Adrenal gland (tissue), 9 donors: ENCODE measurements at regions not wholly inside any gene's neighbourhood (a gene's known extent, or its start where the extent isn't known, plus 50 kb on each side); places are given as distances from the start of the nearest gene placed in this dataset.

Experiments
- DNase-seq, 7 donors: peaks; one replicate each; pipeline ENCODE4 v3.0.0-alpha.2; 2019 to 2020
- H3K27ac ChIP-seq, 5 donors: fragments of 200-600 bp; sonication (generic) in 4 of 5; 1 replicate in 3 of 5; 2 replicates in 2 of 5; pipeline versions ENCODE4 v1.5.1 to v1.8.0; 2016 to 2020; ENCODE audit warnings: mild to moderate bottlenecking in 1 of 5
- H3K27me3 ChIP-seq: fragments of 200-600 bp; 2 replicates; pipeline ENCODE4 v1.8.0; 2021
- H3K36me3 ChIP-seq, 2 donors: fragments of 200-600 bp; replicated peaks in 1 of 2; 1 replicate in 1 of 2; 2 replicates in 1 of 2; pipeline versions ENCODE4 v1.5.1 to v1.8.0; 2018 to 2022
- H3K4me1 ChIP-seq, 2 donors: fragments of 200-600 bp; replicated peaks in 1 of 2; 1 replicate in 1 of 2; 2 replicates in 1 of 2; pipeline versions ENCODE4 v1.5.1 to v1.8.0; 2018 to 2021
- H3K4me3 ChIP-seq, 4 donors: fragments of 200-600 bp; sonication (generic) in 3 of 4; one replicate each; pipeline ENCODE4 v1.5.1; 2016 to 2018
- H3K9me3 ChIP-seq, 3 donors: fragments of 200-600 bp; sonication (generic) in 1 of 3; replicated peaks in 1 of 3; 1 replicate in 2 of 3; 2 replicates in 1 of 3; pipeline versions ENCODE4 v1.5.1 to v1.8.0; 2016 to 2021
- POLR2A ChIP-seq, 2 donors: fragments of 450-650 bp; IDR thresholded peaks; one replicate each; pipeline ENCODE4 v1.6.1; 2017; ENCODE audit warnings: antibody characterized with exemption in 2 of 2, mild to moderate bottlenecking in 2 of 2, moderate library complexity in 1 of 2
- WGBS, 4 donors: extraction: QIAGEN DNeasy Blood & Tissue Kit in 2 of 4; methylation state at CpG; one replicate each; pipeline versions ENCODE4 v1.1.5 to v1.1.7; 2013 to 2017; 5-methylcytosine and 5-hydroxymethylcytosine counted together
- intact Hi-C, 2 donors: fragments of 100-400 bp; cut with DNase I; formaldehyde crosslinking; loops; one replicate each; pipeline versions ENCODE4 v1.14.1 to v1.15.0; 2022 to 2023
- TF ChIP-seq, protein P1 (sequence below), 6 experiments: fragments of 450-650 bp in 4 of 6; fragments of 200-600 bp in 2 of 6; sonication (generic) in 1 of 6; IDR thresholded peaks; 1 replicate in 5 of 6; 2 replicates in 1 of 6; pipeline versions ENCODE4 v1.5.1 to v1.8.0; 2016 to 2021; ENCODE audit warnings: antibody characterized with exemption in 6 of 6, mild to moderate bottlenecking in 2 of 6, moderate library complexity in 1 of 6
- donor health status: healthy with polysubstance abuse.
- donor health status: Bipolar disorder and iron deficiency.
- donor health status: DM: yes; HTN: yes; CAD: no.
- donor health status: DM: no; HTN: no; CAD: no.
- donor health status: DM: no; HTN: no; CAD: no.

DNA sequence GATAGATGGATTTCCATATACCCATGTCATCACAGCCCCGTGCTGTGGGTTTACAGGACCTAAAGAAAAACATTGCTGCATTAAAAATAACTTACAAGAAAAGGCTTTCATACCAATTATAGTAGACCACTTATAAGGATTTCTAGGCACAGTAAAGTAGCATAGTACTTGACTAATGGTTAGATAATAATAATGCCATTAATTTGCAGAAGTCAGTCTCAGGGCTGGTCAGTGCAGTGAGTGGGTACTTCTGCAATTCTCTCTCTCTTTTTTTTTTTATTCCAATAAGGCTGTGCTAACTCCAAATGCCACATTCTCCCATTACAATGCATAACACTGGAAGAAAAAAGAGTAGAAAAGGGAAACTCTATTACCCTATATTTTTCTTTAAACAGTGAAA is 73.1 kb upstream of the TMPRSS15 start:
- 50 to 77% (median 69%) methylated on average over 1 of the region's 1 CpG for WGBS, 4 donors
- H3K4me1 ChIP-seq: no peaks in the 10 kb centered on the region
- H3K27me3 ChIP-seq: no peaks in the 10 kb centered on the region
- TF ChIP-seq, protein P1, sequence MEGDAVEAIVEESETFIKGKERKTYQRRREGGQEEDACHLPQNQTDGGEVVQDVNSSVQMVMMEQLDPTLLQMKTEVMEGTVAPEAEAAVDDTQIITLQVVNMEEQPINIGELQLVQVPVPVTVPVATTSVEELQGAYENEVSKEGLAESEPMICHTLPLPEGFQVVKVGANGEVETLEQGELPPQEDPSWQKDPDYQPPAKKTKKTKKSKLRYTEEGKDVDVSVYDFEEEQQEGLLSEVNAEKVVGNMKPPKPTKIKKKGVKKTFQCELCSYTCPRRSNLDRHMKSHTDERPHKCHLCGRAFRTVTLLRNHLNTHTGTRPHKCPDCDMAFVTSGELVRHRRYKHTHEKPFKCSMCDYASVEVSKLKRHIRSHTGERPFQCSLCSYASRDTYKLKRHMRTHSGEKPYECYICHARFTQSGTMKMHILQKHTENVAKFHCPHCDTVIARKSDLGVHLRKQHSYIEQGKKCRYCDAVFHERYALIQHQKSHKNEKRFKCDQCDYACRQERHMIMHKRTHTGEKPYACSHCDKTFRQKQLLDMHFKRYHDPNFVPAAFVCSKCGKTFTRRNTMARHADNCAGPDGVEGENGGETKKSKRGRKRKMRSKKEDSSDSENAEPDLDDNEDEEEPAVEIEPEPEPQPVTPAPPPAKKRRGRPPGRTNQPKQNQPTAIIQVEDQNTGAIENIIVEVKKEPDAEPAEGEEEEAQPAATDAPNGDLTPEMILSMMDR (IDR thresholded peaks at IDR 0.05): no peak
- no peak for TF ChIP-seq POLR2A (IDR thresholded peaks at IDR 0.05)
- H3K36me3 ChIP-seq: no peaks in the 10 kb centered on the region
- intact Hi-C loops: no loop called here
- no peak overlapping the region for H3K27ac ChIP-seq
- H3K9me3 ChIP-seq: no peaks in the 10 kb centered on the region
- no peak overlapping the region for H3K4me3 ChIP-seq
- no peak for DNase-seq

DNA sequence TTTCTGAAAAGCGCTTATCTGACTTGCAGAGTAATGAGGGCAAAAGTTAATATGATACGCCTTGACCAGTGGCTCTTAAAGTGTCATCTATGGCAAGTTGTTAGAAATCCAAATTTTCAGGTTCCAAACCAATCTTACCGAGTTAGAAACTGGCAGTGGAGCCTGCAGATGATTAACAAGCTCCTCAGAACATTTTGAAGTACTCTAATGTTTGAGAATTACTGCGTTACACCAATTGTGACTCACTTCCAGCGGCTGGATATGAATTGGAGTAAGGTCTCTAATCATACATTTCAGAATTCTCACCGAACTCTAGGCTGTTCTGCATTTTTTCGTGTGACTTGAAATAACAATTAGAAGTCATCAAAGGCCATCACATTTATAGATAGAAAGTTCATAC is 73.5 kb upstream of the TMPRSS15 start:
- Histone ChIP-seq H3K36me3 (no peaks in the 10 kb centered on the region), H3K9me3 (no peaks in the 10 kb centered on the region), H3K27me3 (no peaks in the 10 kb centered on the region), H3K27ac (no peak overlapping the region), H3K4me3 (no peak overlapping the region), H3K4me1 (no peaks in the 10 kb centered on the region)
- no peak for TF ChIP-seq POLR2A (IDR thresholded peaks at IDR 0.05)
- TF ChIP-seq, protein P1 (IDR thresholded peaks at IDR 0.05): no peak
- DNase-seq: no peak
- intact Hi-C loops: no loop called here
- WGBS, 4 donors: 74 to 83% (median 78%) methylated on average over 7 of the region's 7 CpGs

DNA sequence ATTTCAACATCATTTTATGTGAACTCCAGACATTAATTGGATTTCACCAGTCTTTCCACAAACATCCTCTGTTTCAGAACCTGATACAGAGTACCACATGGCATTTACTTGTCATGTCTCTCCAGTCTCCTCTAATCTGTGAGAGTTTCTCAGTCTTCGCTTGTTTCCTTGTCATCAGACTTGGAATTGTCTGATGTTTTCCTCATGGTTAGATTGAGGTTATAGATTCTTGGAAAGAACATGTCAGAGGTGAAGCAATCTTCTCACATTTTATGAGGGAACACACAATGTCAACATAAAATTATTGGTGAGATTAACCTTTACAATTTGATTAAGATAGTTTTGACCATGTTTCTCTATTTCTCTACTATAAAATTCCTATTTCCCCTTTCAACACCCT is 74.9 kb upstream of the TMPRSS15 start:
- Histone ChIP-seq H3K9me3 (no peaks in the 10 kb centered on the region), H3K4me3 (no peak overlapping the region), H3K36me3 (no peaks in the 10 kb centered on the region), H3K27ac (no peak overlapping the region), H3K4me1 (no peaks in the 10 kb centered on the region), H3K27me3 (no peaks in the 10 kb centered on the region)
- intact Hi-C loops: no loop called here
- 0 to 79% (median 60%) methylated on average over 1 of the region's 1 CpG for WGBS, 4 donors
- no peak for TF ChIP-seq POLR2A (IDR thresholded peaks at IDR 0.05)
- TF ChIP-seq, protein P1 (IDR thresholded peaks at IDR 0.05): no peak
- no peak for DNase-seq

DNA sequence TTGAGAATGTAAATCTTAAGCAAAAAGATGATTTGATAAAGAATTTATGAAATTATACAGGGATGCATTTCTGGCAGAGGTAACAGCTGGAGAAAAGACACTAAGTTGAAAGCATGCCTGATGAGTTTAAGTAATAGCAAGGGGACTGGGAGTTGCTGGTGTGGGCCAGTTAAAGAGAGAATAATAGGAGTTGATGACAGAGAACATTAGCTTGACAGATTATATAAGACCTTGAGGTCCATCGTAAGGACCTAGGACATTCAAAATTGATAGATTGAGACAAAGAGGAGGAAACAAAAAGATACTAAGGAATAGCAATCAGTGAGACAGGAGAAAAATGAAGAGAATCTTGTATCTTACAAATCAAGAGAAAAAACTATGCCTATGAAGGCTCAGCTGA is 84.7 kb upstream of the TMPRSS15 start:
- Histone ChIP-seq H3K36me3 (no peaks in the 10 kb centered on the region), H3K27me3 (no peaks in the 10 kb centered on the region), H3K4me1 (no peaks in the 10 kb centered on the region), H3K4me3 (no peak overlapping the region), H3K9me3 (no peaks in the 10 kb centered on the region), H3K27ac (no peak overlapping the region)
- TF ChIP-seq, protein P1 (IDR thresholded peaks at IDR 0.05): no peak
- TF ChIP-seq POLR2A (IDR thresholded peaks at IDR 0.05): no peak
- intact Hi-C loops: no loop called here
- no peak for DNase-seq
- 28 to 33% (median 31%) methylated on average over 1 of the region's 1 CpG for WGBS, 4 donors
